Lower leg skin (tissue), 3 donors: ENCODE measurements at regions not wholly inside any gene's neighbourhood (a gene's known extent, or its start where the extent isn't known, plus 50 kb on each side); places are given as distances from the start of the nearest gene placed in this dataset.

ENCODE experiments used
- POLR2A ChIP-seq, 2 donors: fragments of 450-650 bp; IDR thresholded peaks; one replicate each; pipeline ENCODE4 v1.6.1; 2016 to 2017; ENCODE audit warnings: antibody characterized with exemption in 2 of 2, mild to moderate bottlenecking in 1 of 2, moderate library complexity in 1 of 2
- TF ChIP-seq, protein P1 (sequence below), 3 donors: fragments of 450-650 bp; IDR thresholded peaks; one replicate each; pipeline ENCODE4 v1.5.1; 2016; ENCODE audit warnings: antibody characterized with exemption in 3 of 3, mild to moderate bottlenecking in 3 of 3, moderate library complexity in 2 of 3

DNA sequence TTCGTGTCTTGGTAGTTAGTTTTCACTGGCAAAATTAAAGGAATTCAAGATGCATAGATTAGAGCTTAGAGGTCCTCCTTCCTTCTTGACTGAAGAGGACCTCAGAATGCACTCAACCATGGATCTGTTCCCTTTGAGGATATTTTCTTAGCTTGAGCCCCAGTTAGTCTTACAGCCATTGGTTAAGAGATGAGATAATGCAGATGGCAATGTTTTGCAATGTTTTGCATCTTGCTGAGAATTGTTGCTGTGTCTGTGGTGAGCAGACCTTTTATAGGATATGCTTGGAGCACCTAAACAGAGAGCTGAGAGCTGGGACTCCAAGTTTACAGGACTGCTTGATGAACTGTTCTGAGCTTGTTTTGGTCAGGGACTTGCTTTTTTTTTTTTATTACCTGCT lies 107.5 kb downstream of the TMEM170B start:
- TF ChIP-seq, protein P1, sequence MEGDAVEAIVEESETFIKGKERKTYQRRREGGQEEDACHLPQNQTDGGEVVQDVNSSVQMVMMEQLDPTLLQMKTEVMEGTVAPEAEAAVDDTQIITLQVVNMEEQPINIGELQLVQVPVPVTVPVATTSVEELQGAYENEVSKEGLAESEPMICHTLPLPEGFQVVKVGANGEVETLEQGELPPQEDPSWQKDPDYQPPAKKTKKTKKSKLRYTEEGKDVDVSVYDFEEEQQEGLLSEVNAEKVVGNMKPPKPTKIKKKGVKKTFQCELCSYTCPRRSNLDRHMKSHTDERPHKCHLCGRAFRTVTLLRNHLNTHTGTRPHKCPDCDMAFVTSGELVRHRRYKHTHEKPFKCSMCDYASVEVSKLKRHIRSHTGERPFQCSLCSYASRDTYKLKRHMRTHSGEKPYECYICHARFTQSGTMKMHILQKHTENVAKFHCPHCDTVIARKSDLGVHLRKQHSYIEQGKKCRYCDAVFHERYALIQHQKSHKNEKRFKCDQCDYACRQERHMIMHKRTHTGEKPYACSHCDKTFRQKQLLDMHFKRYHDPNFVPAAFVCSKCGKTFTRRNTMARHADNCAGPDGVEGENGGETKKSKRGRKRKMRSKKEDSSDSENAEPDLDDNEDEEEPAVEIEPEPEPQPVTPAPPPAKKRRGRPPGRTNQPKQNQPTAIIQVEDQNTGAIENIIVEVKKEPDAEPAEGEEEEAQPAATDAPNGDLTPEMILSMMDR (IDR thresholded peaks at IDR 0.05): no peak
- no peak for TF ChIP-seq POLR2A (IDR thresholded peaks at IDR 0.05)
